HepG2 (cell line): ENCODE measurements at regions not wholly inside any gene's neighbourhood (a gene's known extent, or its start where the extent isn't known, plus 50 kb on each side); places are given as distances from the start of the nearest gene placed in this dataset.

ENCODE experiments used
- ATAC-seq: fragments of 200-7000 bp; cut with Tn5 transposase; 3 replicates; pipeline ENCODE4 v1.9.1; 2020; ENCODE audit warnings: mild to moderate bottlenecking, moderate library complexity
- BruUV-seq: library from RNA; stranded (reverse); fragments of 400-500 nt; replicated peaks from 2 replicates; lab custom pipeline; 2021; lab: Mats Ljungman, UMichigan
- CTCF ChIA-PET: fragments of 300-600 bp; formaldehyde crosslinking; extraction: SDS; loops from one replicate; lab custom pipeline; 2021; ENCODE audit warnings: low total read pairs, inconsistent platforms, low intra/inter-chr PET ratio; lab: Yijun Ruan, JAX
- POLR2A ChIA-PET: fragments of 350-600 bp; sonication (Branson Sonifier 250); formaldehyde crosslinking; loops from one replicate; lab custom pipeline; 2020; ENCODE audit warnings: antibody characterized with exemption, inconsistent platforms; lab: Yijun Ruan, JAX
- DNase-seq: peaks from one replicate; pipeline ENCODE4 v3.0.0-alpha.2; 2015; ENCODE audit warnings: low spot score
- FAIRE-seq: peaks from 3 replicates; lab custom pipeline; 2011; peaks lifted over from hg19 to GRCh38; lab: Jason Lieb, UNC
- H2AFZ ChIP-seq: one replicate; pipeline ENCODE4 v1.6.1; 2011; ENCODE audit warnings: low read length, inconsistent platforms
- H3K27ac ChIP-seq: fragments of 300-600 bp; 3 replicates; pipeline ENCODE4 v1.8.0; 2011; ENCODE audit warnings: mixed run types, mild to moderate bottlenecking, mixed read lengths, low read length, inconsistent platforms; ENCODE audit not compliant: insufficient read depth; ENCODE audit errors: extremely low read length
- H3K27me3 ChIP-seq, 2 experiments: fragments of 200-600 bp in 1 of 2; 2 replicates in 1 of 2; 3 replicates in 1 of 2; pipeline versions ENCODE4 v1.6.0 to v1.8.0; 2011; ENCODE audit warnings: low read length in 2 of 2, mild to moderate bottlenecking in 2 of 2, moderate library complexity in 2 of 2, inconsistent platforms in 1 of 2; ENCODE audit not compliant: insufficient read depth in 2 of 2, control insufficient read depth in 1 of 2
- H3K36me3 ChIP-seq, 2 experiments: fragments of 200-600 bp in 1 of 2; replicated peaks in 1 of 2; 2 replicates in 1 of 2; 3 replicates in 1 of 2; pipeline versions ENCODE4 v1.5.1 to v1.8.0; 2011; ENCODE audit warnings: low read length in 2 of 2, inconsistent platforms in 1 of 2; ENCODE audit not compliant: insufficient read depth in 2 of 2, control insufficient read depth in 1 of 2
- H3K4me1 ChIP-seq: 2 replicates; pipeline ENCODE4 v1.5.1; 2012; ENCODE audit warnings: low read length, inconsistent platforms; ENCODE audit not compliant: insufficient read depth
- H3K4me2 ChIP-seq: 2 replicates; pipeline ENCODE4 v1.6.0; 2011; ENCODE audit warnings: low read depth, low read length, inconsistent platforms
- H3K4me3 ChIP-seq, 3 experiments: fragments of 200-600 bp in 1 of 3; sonication (generic), shearing (Covaris generic) in 1 of 3; replicated peaks in 1 of 3; 2 replicates each; pipeline ENCODE4 v1.5.1; 2011 to 2016; ENCODE audit warnings: low read length in 3 of 3, inconsistent platforms in 2 of 3, low read depth in 2 of 3, mild to moderate bottlenecking in 2 of 3, control low read depth in 1 of 3, mixed read lengths in 1 of 3; ENCODE audit not compliant: insufficient read depth in 1 of 3
- H3K79me2 ChIP-seq: one replicate; pipeline ENCODE4 v1.6.1; 2011; ENCODE audit warnings: low read length, inconsistent platforms; ENCODE audit not compliant: insufficient read depth
- H3K9ac ChIP-seq: 2 replicates; pipeline ENCODE4 v1.6.0; 2011; ENCODE audit warnings: mild to moderate bottlenecking, low read depth, low read length, inconsistent platforms; ENCODE audit not compliant: insufficient read depth
- H3K9me3 ChIP-seq: 2 replicates; pipeline ENCODE4 v1.5.1; 2012; ENCODE audit warnings: mild to moderate bottlenecking, low read length
- H4K20me1 ChIP-seq: 2 replicates; pipeline ENCODE4 v1.6.0; 2011; ENCODE audit warnings: inconsistent platforms, mild to moderate bottlenecking, low read length, moderate library complexity; ENCODE audit not compliant: insufficient read depth
- DNMT1 ChIP-seq: sonication (generic); formaldehyde crosslinking; IDR thresholded peaks from 2 replicates; pipeline ENCODE4 v1.5.1; 2020; ENCODE audit warnings: mild to moderate bottlenecking, missing genetic modification reagents
- ERF ChIP-seq: IDR thresholded peaks from 2 replicates; pipeline ENCODE4 v1.6.1; 2018; ENCODE audit warnings: missing biosample characterization, missing genetic modification reagents
- ETV6 ChIP-seq: sonication (generic); formaldehyde crosslinking; conservative IDR thresholded peaks from 2 replicates; pipeline ENCODE4 v1.4.0; 2020; ENCODE audit warnings: missing genetic modification reagents
- KLF12 ChIP-seq: sonication (generic); formaldehyde crosslinking; IDR thresholded peaks from 2 replicates; pipeline ENCODE4 v1.4.0; 2020; ENCODE audit warnings: missing genetic modification reagents, borderline replicate concordance
- MAF1 ChIP-seq: sonication (generic); formaldehyde crosslinking; IDR thresholded peaks from 2 replicates; pipeline ENCODE4 v1.5.0; 2020; ENCODE audit warnings: missing genetic modification reagents, borderline replicate concordance
- SUZ12 ChIP-seq: fragments of 150-350 bp; IDR thresholded peaks from 2 replicates; pipeline ENCODE4 v1.6.1; 2014; ENCODE audit warnings: low read depth, low read length
- ZBTB44 ChIP-seq: sonication (generic); formaldehyde crosslinking; IDR thresholded peaks from 2 replicates; pipeline ENCODE4 v1.4.0; 2020; ENCODE audit warnings: missing genetic modification reagents
- ZNF382 ChIP-seq: sonication (generic); formaldehyde crosslinking; IDR thresholded peaks from 2 replicates; pipeline ENCODE4 v1.5.0; 2020; ENCODE audit warnings: missing genetic modification reagents, mild to moderate bottlenecking, borderline replicate concordance
- ZNF432 ChIP-seq: sonication (generic); formaldehyde crosslinking; IDR thresholded peaks from 2 replicates; pipeline ENCODE4 v1.5.0; 2020; ENCODE audit warnings: missing genetic modification reagents, mild to moderate bottlenecking, borderline replicate concordance
- ZNF547 ChIP-seq: sonication (generic); formaldehyde crosslinking; IDR thresholded peaks from 2 replicates; pipeline ENCODE4 v1.5.1; 2020; ENCODE audit warnings: mild to moderate bottlenecking, missing genetic modification reagents
- ZNF557 ChIP-seq: sonication (generic); formaldehyde crosslinking; IDR thresholded peaks from 2 replicates; pipeline ENCODE4 v1.4.0; 2020; ENCODE audit warnings: missing genetic modification reagents
- ZNF619 ChIP-seq: sonication (generic); formaldehyde crosslinking; IDR thresholded peaks from 2 replicates; pipeline ENCODE4 v1.4.0; 2020; ENCODE audit warnings: mild to moderate bottlenecking, missing genetic modification reagents
- ZNF746 ChIP-seq: sonication (generic); formaldehyde crosslinking; IDR thresholded peaks from 2 replicates; pipeline ENCODE4 v1.8.0; 2022; ENCODE audit warnings: mild to moderate bottlenecking, missing genetic modification reagents
- ZNF761 ChIP-seq: sonication (generic); formaldehyde crosslinking; conservative IDR thresholded peaks from 2 replicates; pipeline ENCODE4 v1.4.0; 2020; ENCODE audit warnings: mild to moderate bottlenecking, missing genetic modification reagents
- ZXDC ChIP-seq: sonication (generic); formaldehyde crosslinking; IDR thresholded peaks from 2 replicates; pipeline ENCODE4 v1.5.0; 2020; ENCODE audit warnings: mild to moderate bottlenecking, missing genetic modification reagents
- WGBS: methylation state at CpG from one replicate; pipeline ENCODE4 v1.1.6; 2017; ENCODE audit warnings: low lambda C conversion rate; 5-methylcytosine and 5-hydroxymethylcytosine counted together
- in situ Hi-C: cut with HindIII; loops from 2 replicates; pipeline ENCODE4 v1.10.0; 2017; ENCODE audit warnings: low pct_unique_long_range_greater_than_20kb; ENCODE audit not compliant: extremely low pct_ligation_motif_present
- intact Hi-C: fragments of 100-400 bp; cut with micrococcal nuclease; formaldehyde crosslinking; loops from one replicate; pipeline ENCODE4 v1.10.0; 2022; ENCODE audit not compliant: unreplicated experiment
- TF ChIP-seq, protein P1 (sequence below): fragments of 450-650 bp; IDR thresholded peaks from 2 replicates; pipeline ENCODE4 v1.6.1; 2017

GRCh38 chr7:135799881-135800280 lies 51.3 kb upstream of the FAM180A start:
- H3K4me3 ChIP-seq = no peak overlapping the region
- no peak overlapping the region for H2AFZ ChIP-seq
- H3K4me1 ChIP-seq = no peaks in the 10 kb centered on the region
- intact Hi-C loops = loop anchor here (5.0 kb wide), 1 partner anchor 887 kb away; no protein-coding TSS in a partner anchor
- no TSS peak for BruUV-seq
- no peak overlapping the region for H3K9ac ChIP-seq
- ATAC-seq (no peak), DNase-seq (no peak), FAIRE-seq (no peak)
- POLR2A ChIA-PET = no interaction called here
- no peaks in the 10 kb centered on the region for H4K20me1 ChIP-seq
- no peak overlapping the region for H3K4me2 ChIP-seq
- H3K27me3 ChIP-seq = peaks cover 0 to 3% of the 10 kb centered on the region in 2 experiments; a peak in 2 of 5 replicates
- H3K79me2 ChIP-seq = no peaks in the 10 kb centered on the region
- H3K9me3 ChIP-seq = no peaks in the 10 kb centered on the region
- H3K27ac ChIP-seq = no peak overlapping the region
- no peak for TF ChIP-seq KLF12 (CRISPR knock-in tag)
- TF ChIP-seq ZNF432 (CRISPR knock-in tag) = no peak
- TF ChIP-seq ZNF547 (CRISPR knock-in tag) = no peak
- TF ChIP-seq ZNF761 (CRISPR knock-in tag) = no peak
- no peak for TF ChIP-seq ZNF619 (CRISPR knock-in tag)
- TF ChIP-seq ZNF746 (CRISPR knock-in tag) = no peak
- no peak for TF ChIP-seq ZXDC (CRISPR knock-in tag)
- no peak for TF ChIP-seq ETV6 (CRISPR knock-in tag)
- no peak for TF ChIP-seq ERF
- no peak for TF ChIP-seq ZNF557 (CRISPR knock-in tag)
- TF ChIP-seq DNMT1 (CRISPR knock-in tag) = no peak
- TF ChIP-seq ZBTB44 (CRISPR knock-in tag) = no peak
- no peak for TF ChIP-seq MAF1 (CRISPR knock-in tag)
- TF ChIP-seq ZNF382 (CRISPR knock-in tag) = no peak
- TF ChIP-seq SUZ12 = no peak
- TF ChIP-seq, protein P1, sequence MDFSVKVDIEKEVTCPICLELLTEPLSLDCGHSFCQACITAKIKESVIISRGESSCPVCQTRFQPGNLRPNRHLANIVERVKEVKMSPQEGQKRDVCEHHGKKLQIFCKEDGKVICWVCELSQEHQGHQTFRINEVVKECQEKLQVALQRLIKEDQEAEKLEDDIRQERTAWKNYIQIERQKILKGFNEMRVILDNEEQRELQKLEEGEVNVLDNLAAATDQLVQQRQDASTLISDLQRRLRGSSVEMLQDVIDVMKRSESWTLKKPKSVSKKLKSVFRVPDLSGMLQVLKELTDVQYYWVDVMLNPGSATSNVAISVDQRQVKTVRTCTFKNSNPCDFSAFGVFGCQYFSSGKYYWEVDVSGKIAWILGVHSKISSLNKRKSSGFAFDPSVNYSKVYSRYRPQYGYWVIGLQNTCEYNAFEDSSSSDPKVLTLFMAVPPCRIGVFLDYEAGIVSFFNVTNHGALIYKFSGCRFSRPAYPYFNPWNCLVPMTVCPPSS = no peak
- in situ Hi-C loops = loop anchor here (5.0 kb wide), 1 partner anchor 207 kb away; no protein-coding TSS in a partner anchor
- CTCF ChIA-PET = interaction anchor here (3.5 kb wide), 1 partner anchor 209 kb away, joined by 51 read pairs; no protein-coding TSS in a partner anchor
- H3K36me3 ChIP-seq = no peaks in the 10 kb centered on the region
- 54% methylated on average over 3 of the region's 3 CpGs for WGBS
